ENCODE measurements at regions not wholly inside any gene's neighbourhood (a gene's known extent, or its start where the extent isn't known, plus 50 kb on each side); places are given as distances from the start of the nearest gene placed in this dataset.

DNA sequence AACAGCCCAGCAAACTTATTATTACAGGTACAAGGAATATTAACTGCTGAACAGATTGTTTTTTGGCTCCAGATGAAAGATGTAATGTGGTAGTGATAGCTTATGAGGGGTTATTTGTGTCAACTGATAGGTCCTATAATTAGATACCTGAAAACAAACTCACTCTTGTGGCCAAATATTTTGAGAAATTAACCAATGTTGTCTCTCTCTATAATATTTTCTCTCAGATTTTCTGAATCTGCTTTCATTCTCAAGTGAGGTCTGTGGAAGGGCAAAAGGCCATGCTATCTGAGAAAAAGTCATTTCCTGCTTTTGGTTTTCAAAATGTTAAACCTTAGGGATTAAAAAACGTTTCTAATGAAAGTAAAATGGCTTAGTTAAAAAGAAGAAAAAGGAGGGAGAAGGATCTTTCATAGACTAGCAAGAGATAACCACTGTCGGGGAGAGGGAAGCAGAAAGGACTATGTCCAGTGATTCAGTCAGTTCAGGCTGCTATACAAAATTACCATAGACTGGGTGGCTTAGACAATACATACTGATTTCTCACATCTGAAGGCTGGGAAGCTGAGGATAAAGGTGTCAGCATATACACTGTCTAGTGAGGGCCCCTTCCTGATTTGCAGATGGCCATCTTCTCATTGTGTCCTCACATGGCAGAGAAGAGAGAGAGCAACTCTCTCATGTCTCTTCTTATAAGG, 277.5 kb upstream of the P2RY1 start:
- Histone ChIP-seq H3K4me3 (IDR thresholded peaks at IDR 0.05; ENCODE audit: insufficient read depth, low read depth, low read length) (no peak overlapping the region), H3K79me2 (ENCODE audit: insufficient read depth, low read depth) (no peaks in the 10 kb centered on the region), H3K4me1 (ENCODE audit: low read depth, poor library complexity, severe bottlenecking) (no peaks in the 10 kb centered on the region), H3K4me2 (no peak overlapping the region), H3K27me3 (ENCODE audit: insufficient read depth, low read depth) (no peaks in the 10 kb centered on the region), H3K27ac (no peak overlapping the region), H4K20me1 (ENCODE audit: insufficient read depth) (no peaks in the 10 kb centered on the region), H3K36me3 (ENCODE audit: insufficient read depth) (no peaks in the 10 kb centered on the region), H2AFZ (ENCODE audit: low read depth) (no peak overlapping the region), H3K9ac (no peak overlapping the region)
- no peak for TF ChIP-seq CTCF (conservative IDR thresholded peaks at IDR 0.05; ENCODE audit: low read depth, low read length)

DNA sequence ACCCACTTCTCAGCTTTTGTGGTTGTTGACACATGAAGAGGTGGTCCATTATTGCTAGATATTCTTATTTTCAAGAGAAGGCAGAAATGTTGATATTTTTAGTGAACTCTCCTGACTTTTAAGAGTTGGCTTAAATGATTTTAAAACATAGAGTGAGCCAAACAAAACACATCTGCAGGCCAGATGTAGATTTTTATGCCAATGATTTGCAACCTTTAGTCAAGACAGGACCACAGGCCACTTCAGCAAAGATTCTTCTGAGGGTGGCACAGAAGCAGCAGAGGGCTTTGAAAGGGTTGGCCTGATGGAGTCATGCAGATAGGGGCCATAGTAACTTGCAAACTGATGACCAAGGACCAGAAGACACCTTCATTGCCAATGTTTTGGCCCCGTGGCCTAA, 276.5 kb upstream of the P2RY1 start:
- Histone ChIP-seq H4K20me1 (ENCODE audit: insufficient read depth) (no peaks in the 10 kb centered on the region), H3K27me3 (ENCODE audit: insufficient read depth, low read depth) (no peaks in the 10 kb centered on the region), H2AFZ (ENCODE audit: low read depth) (no peak overlapping the region), H3K4me1 (ENCODE audit: low read depth, poor library complexity, severe bottlenecking) (no peaks in the 10 kb centered on the region), H3K79me2 (ENCODE audit: insufficient read depth, low read depth) (no peaks in the 10 kb centered on the region), H3K4me3 (IDR thresholded peaks at IDR 0.05; ENCODE audit: insufficient read depth, low read depth, low read length) (no peak overlapping the region), H3K9ac (no peak overlapping the region), H3K27ac (no peak overlapping the region), H3K36me3 (ENCODE audit: insufficient read depth) (no peaks in the 10 kb centered on the region), H3K4me2 (no peak overlapping the region)
- no peak for TF ChIP-seq CTCF (conservative IDR thresholded peaks at IDR 0.05; ENCODE audit: low read depth, low read length)

DNA sequence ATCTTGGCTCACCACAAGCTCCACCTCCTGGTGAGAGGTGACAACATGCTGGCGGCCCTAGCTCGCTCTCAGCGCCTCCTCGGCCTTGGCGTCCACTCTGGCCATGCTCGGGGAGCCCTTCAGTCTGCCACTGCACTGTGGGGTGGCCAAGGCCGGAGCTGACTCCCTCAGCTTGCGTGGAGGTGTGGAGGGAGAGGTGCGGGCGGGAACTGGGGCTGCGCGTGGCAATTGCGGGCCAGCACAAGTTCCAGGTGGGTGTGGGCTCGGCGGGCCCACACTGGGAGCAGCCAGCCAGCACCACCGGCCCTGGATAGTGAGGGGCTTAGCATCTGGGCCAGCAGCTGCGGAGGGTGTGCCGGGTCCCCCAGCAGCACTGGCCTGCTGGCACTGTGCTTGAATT, 275.7 kb upstream of the P2RY1 start:
- Histone ChIP-seq H3K4me1 (ENCODE audit: low read depth, poor library complexity, severe bottlenecking) (no peaks in the 10 kb centered on the region), H3K27ac (no peak overlapping the region), H3K27me3 (ENCODE audit: insufficient read depth, low read depth) (no peaks in the 10 kb centered on the region), H2AFZ (ENCODE audit: low read depth) (no peak overlapping the region), H3K9ac (no peak overlapping the region), H3K4me2 (no peak overlapping the region), H3K79me2 (ENCODE audit: insufficient read depth, low read depth) (no peaks in the 10 kb centered on the region), H3K36me3 (ENCODE audit: insufficient read depth) (no peaks in the 10 kb centered on the region), H3K4me3 (IDR thresholded peaks at IDR 0.05; ENCODE audit: insufficient read depth, low read depth, low read length) (no peak overlapping the region), H4K20me1 (ENCODE audit: insufficient read depth) (no peaks in the 10 kb centered on the region)
- no peak for TF ChIP-seq CTCF (conservative IDR thresholded peaks at IDR 0.05; ENCODE audit: low read depth, low read length)

- no peak overlapping the region for H3K27ac ChIP-seq
- H3K79me2 ChIP-seq (ENCODE audit: insufficient read depth, low read depth), result no peaks in the 10 kb centered on the region
- no peak overlapping the region for H2AFZ ChIP-seq (ENCODE audit: low read depth)
- H3K27me3 ChIP-seq (ENCODE audit: insufficient read depth, low read depth), result no peaks in the 10 kb centered on the region
- no peak overlapping the region for H3K9ac ChIP-seq
- no peaks in the 10 kb centered on the region for H3K36me3 ChIP-seq (ENCODE audit: insufficient read depth)
- TF ChIP-seq CTCF (conservative IDR thresholded peaks at IDR 0.05; ENCODE audit: low read depth, low read length), result no peak
- H3K4me2 ChIP-seq, result no peak overlapping the region
- H4K20me1 ChIP-seq (ENCODE audit: insufficient read depth), result no peaks in the 10 kb centered on the region
- no peaks in the 10 kb centered on the region for H3K4me1 ChIP-seq (ENCODE audit: low read depth, poor library complexity, severe bottlenecking)
- H3K4me3 ChIP-seq (IDR thresholded peaks at IDR 0.05; ENCODE audit: insufficient read depth, low read depth, low read length), result no peak overlapping the region
Observed at GRCh38 chr3:152564459-152564858, 270.5 kb upstream of the P2RY1 start.
